ENCODE measurements at regions not wholly inside any gene's neighbourhood (a gene's known extent, or its start where the extent isn't known, plus 50 kb on each side); places are given as distances from the start of the nearest gene placed in this dataset.

DNA sequence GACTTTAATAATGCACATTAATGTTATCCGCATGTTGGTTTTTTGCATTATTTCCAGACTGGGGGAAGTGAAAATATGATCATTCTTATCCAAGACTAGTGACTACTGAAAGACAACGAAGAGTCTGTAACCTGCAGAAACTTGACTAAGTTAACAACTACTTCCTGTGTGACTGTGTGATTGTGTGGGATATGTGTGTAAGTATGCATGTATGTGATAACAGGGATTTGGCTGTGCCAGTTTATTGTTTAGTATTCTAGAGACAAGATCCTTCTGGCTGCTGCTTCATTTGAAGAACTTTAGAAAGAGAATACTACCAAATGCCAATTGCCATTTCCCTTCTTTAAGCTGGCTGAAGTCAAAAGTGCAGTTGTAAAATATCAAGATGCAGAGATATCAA lies 375.7 kb upstream of the PRR16 start:
- H3K4me3 ChIP-seq (ENCODE audit: insufficient read depth, low read depth, low read length): no peak overlapping the region
- no peaks in the 10 kb centered on the region for H3K4me1 ChIP-seq (ENCODE audit: control insufficient read depth, insufficient read depth, low read length)
- H3K56ac ChIP-seq (ENCODE audit: extremely low read depth, insufficient read depth, low read length): no peak overlapping the region
- CTCF ChIA-PET: no interaction called here
- TF ChIP-seq NFE2L2 (IDR thresholded peaks at IDR 0.05; ENCODE audit: low read depth, low read length) (no peak), MAZ (IDR thresholded peaks at IDR 0.05; ENCODE audit: borderline replicate concordance, low read depth, low read length) (no peak), FOS (IDR thresholded peaks at IDR 0.05; ENCODE audit: low read depth, low read length) (no peak), MXI1 (IDR thresholded peaks at IDR 0.05; ENCODE audit: borderline replicate concordance, low read depth, low read length) (no peak), CEBPB (IDR thresholded peaks at IDR 0.05; ENCODE audit: low read depth, low read length) (no peak), SMC3 (IDR thresholded peaks at IDR 0.05; ENCODE audit: low read depth, low read length) (no peak), CHD1 (IDR thresholded peaks at IDR 0.05; ENCODE audit: low read depth, low read length) (no peak), RAD21 (IDR thresholded peaks at IDR 0.05; ENCODE audit: low read length) (no peak), RCOR1 (IDR thresholded peaks at IDR 0.05; ENCODE audit: insufficient replicate concordance, low read length) (no peak), MAFK (IDR thresholded peaks at IDR 0.05; ENCODE audit: low read depth, low read length) (no peak), RFX5 (IDR thresholded peaks at IDR 0.05; ENCODE audit: low read depth, low read length) (no peak), BHLHE40 (IDR thresholded peaks at IDR 0.05; ENCODE audit: low read depth, low read length) (no peak), POLR2A (IDR thresholded peaks at IDR 0.05; ENCODE audit: low read depth, low read length) (no peak)
- TF ChIP-seq, protein P1, sequence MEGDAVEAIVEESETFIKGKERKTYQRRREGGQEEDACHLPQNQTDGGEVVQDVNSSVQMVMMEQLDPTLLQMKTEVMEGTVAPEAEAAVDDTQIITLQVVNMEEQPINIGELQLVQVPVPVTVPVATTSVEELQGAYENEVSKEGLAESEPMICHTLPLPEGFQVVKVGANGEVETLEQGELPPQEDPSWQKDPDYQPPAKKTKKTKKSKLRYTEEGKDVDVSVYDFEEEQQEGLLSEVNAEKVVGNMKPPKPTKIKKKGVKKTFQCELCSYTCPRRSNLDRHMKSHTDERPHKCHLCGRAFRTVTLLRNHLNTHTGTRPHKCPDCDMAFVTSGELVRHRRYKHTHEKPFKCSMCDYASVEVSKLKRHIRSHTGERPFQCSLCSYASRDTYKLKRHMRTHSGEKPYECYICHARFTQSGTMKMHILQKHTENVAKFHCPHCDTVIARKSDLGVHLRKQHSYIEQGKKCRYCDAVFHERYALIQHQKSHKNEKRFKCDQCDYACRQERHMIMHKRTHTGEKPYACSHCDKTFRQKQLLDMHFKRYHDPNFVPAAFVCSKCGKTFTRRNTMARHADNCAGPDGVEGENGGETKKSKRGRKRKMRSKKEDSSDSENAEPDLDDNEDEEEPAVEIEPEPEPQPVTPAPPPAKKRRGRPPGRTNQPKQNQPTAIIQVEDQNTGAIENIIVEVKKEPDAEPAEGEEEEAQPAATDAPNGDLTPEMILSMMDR (conservative IDR thresholded peaks at IDR 0.05; ENCODE audit: low read depth, low read length): no peak
- TF ChIP-seq, protein P2, sequence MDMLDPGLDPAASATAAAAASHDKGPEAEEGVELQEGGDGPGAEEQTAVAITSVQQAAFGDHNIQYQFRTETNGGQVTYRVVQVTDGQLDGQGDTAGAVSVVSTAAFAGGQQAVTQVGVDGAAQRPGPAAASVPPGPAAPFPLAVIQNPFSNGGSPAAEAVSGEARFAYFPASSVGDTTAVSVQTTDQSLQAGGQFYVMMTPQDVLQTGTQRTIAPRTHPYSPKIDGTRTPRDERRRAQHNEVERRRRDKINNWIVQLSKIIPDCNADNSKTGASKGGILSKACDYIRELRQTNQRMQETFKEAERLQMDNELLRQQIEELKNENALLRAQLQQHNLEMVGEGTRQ (IDR thresholded peaks at IDR 0.05; ENCODE audit: low read depth, low read length): no peak
- TF ChIP-seq, protein P3, sequence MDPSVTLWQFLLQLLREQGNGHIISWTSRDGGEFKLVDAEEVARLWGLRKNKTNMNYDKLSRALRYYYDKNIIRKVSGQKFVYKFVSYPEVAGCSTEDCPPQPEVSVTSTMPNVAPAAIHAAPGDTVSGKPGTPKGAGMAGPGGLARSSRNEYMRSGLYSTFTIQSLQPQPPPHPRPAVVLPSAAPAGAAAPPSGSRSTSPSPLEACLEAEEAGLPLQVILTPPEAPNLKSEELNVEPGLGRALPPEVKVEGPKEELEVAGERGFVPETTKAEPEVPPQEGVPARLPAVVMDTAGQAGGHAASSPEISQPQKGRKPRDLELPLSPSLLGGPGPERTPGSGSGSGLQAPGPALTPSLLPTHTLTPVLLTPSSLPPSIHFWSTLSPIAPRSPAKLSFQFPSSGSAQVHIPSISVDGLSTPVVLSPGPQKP (IDR thresholded peaks at IDR 0.05; ENCODE audit: borderline replicate concordance, low read depth, low read length): no peak
- H4K91ac ChIP-seq (ENCODE audit: insufficient read depth, low read depth, low read length): no peak overlapping the region
- no peak overlapping the region for H3K4ac ChIP-seq (ENCODE audit: low read depth, low read length)
- H3K18ac ChIP-seq (ENCODE audit: low read depth, low read length): no peak overlapping the region
- intact Hi-C loops (cut with micrococcal nuclease) (no loop called here), dilution Hi-C loops (cut with HindIII; ENCODE audit: low sequenced_read_pairs, unreplicated experiment) (no loop called here), in situ Hi-C loops (cut with MboI; ENCODE audit: low sequenced_read_pairs) (no loop called here)
- no peak overlapping the region for H2BK120ac ChIP-seq (ENCODE audit: low read depth, low read length)
- H3K9me3 ChIP-seq (ENCODE audit: control insufficient read depth, insufficient read depth, low read length): no peaks in the 10 kb centered on the region
- H4K8ac ChIP-seq (ENCODE audit: low read depth in 2 of 2, low read length in 2 of 2): no peak overlapping the region
- POLR2A ChIA-PET (ENCODE audit: unreplicated experiment): no interaction called here
- no peak overlapping the region for H2AFZ ChIP-seq (replicated peaks; ENCODE audit: low read length, poor library complexity)
- no peaks in the 10 kb centered on the region for H3K27me3 ChIP-seq (ENCODE audit: control insufficient read depth, insufficient read depth, low read length)
- H3K14ac ChIP-seq (replicated peaks; ENCODE audit: low read depth, low read length): no peak overlapping the region
- H3K4me2 ChIP-seq (ENCODE audit: low read depth, low read length): no peak overlapping the region
- BruUV-seq (replicated peaks): no TSS peak
- H2BK20ac ChIP-seq (ENCODE audit: low read depth, low read length): no peak overlapping the region
- no peak overlapping the region for H2AK9ac ChIP-seq (replicated peaks; ENCODE audit: low read depth, low read length, poor library complexity)
- WGBS, 2 experiments (ENCODE audit: extremely low coverage in 2 of 2, insufficient read length in 1 of 2): no CpG with 5 or more reads among the region's 2 CpGs
- no peak overlapping the region for H3K9ac ChIP-seq (ENCODE audit: low read depth, low read length)
- H4K5ac ChIP-seq (ENCODE audit: low read depth, low read length): no peak overlapping the region
- no peak overlapping the region for H2BK5ac ChIP-seq (ENCODE audit: low read depth, low read length, poor library complexity, severe bottlenecking)
- H2AK5ac ChIP-seq (ENCODE audit: low read depth, low read length): no peak overlapping the region
- ATAC-seq (ENCODE audit: low read depth) (no peak), DNase-seq (no peak)
- H3K27ac ChIP-seq (ENCODE audit: insufficient read depth, low read length): no peak overlapping the region
- H3K23ac ChIP-seq (ENCODE audit: low read depth, low read length): no peak overlapping the region
- H2BK15ac ChIP-seq (ENCODE audit: low read depth, low read length): no peak overlapping the region
- H3K36me3 ChIP-seq (ENCODE audit: control insufficient read depth, insufficient read depth, low read length): no peaks in the 10 kb centered on the region
- no peaks in the 10 kb centered on the region for H3K9me1 ChIP-seq (ENCODE audit: insufficient read depth, low read length)
- no peaks in the 10 kb centered on the region for H3K79me1 ChIP-seq (ENCODE audit: low read depth in 1 of 2, low read length in 2 of 2)
- no peaks in the 10 kb centered on the region for H4K20me1 ChIP-seq (ENCODE audit: insufficient read depth, low read length)
